HG03039 (cell line): ENCODE measurements at regions not wholly inside any gene's neighbourhood (a gene's known extent, or its start where the extent isn't known, plus 50 kb on each side); places are given as distances from the start of the nearest gene placed in this dataset.
"Not testable (repeated sequence)": the region's sequence is repeated elsewhere in the genome, so short reads cannot be mapped to it uniquely, and the experiment has no call there.

Experiments
- ATAC-seq: cut with Tn5 transposase; IDR thresholded peaks from one replicate; pipeline ENCODE4 v1.9.1; 2021; ENCODE audit warnings: mild to moderate bottlenecking, moderate library complexity; ENCODE audit not compliant: unreplicated experiment

GRCh38 chr4:114087596-114088230 is 108.3 kb upstream of the ARSJ start:
- ATAC-seq, result no peak

DNA sequence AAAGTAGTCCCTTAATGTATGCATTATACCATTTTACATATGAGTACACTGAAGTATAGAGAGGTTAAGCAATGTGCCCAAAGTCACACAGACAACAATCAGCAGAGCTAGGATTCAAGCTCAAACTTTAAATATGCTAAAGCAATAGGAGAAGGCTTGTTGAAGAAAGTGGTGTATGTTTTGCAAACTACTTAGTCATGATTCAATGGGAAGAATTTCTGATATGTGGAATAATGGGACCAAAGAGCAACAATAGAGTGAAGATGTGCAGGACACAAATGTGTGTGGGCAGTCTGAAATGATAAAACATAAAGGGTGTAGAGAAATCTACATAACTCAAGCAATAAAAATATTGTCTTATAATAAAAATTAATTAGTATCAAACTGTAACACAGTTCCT is 109.0 kb upstream of the ARSJ start:
- no peak for ATAC-seq

DNA sequence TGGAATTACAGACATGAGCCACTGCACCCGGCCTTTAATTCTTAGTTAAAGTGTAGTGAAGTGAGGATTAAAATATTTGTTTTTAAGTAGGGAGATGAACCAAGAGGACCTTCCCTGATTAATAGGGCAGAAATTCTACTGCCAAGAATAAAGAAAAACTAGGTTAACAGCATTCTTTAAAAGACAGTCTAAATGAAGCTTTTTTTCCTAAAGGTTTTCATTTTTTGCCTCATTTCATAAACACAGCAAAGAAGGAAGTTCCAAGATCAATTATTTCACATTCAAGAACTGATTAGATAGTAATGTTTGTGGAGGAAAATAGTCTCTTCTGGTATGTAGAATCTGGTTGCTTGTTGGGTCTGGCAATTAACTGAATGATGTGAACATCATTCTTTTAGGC is 112.1 kb upstream of the ARSJ start:
- ATAC-seq, result no peak

DNA sequence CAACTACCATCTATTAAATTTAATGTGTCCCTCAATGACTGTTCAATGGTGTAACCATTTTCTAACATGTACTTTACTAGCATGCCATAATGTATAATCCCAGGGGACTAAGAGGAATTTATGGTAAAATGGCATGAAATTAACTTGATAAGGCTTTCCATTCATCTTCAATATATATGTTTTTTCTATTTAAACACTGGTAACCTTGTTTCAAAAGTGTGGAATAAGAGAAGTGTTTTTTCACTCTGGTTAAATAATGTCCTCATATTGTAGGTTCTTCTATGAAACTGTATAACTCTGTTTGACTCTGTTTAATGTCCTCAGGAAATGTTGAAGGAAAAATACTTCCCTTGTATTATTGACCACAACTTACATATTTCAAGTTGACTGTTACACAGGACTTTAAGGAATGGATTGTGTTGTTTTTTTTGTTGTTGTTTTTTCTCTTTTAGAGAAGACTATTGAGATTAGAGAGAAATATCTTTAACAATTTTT is 113.8 kb upstream of the ARSJ start:
- no peak for ATAC-seq

GRCh38 chr4:114100288-114101031 is 121.0 kb upstream of the ARSJ start:
- ATAC-seq, result no peak

DNA sequence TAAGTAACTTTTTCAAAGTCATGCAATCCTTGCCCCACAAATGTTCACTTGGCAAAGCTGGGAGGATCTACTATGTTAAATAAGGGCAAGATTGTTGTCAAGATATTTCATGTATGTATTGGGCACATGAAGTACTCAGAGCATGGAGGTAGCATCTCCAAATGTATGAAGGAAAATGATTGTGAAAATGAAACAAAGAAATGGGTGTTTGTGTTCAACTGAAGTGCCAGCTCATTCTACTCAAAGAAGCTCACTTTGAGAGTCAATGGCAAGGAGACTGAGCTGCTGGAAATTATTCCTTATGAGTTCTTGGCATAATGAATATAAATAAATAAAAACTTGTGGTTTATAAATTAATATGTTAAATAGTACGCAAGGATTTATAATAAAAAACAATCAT is 124.5 kb upstream of the ARSJ start:
- ATAC-seq, result no peak

- no peak for ATAC-seq
These were observed 129.4 kb upstream of the ARSJ start for GRCh38 chr4:114108869-114109268.

DNA sequence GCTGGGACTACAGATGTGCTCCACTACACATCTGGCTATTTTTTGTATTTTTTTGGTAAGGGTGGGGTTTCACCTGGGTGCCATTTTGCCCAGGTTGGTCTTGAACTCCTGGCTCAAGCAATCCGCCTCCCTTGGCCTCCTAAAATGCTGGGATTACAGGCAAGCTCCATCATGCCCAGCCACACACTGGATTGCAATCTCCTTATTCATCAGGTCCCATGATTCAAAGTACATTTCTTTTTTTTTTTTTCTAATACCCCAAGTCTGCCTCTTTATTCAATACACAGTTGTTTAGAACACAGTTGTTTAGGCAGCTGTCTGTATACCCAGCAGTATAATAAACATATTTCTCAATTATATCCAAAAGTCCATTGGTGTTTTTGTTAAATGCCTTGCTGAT is 130.3 kb upstream of the ARSJ start:
- ATAC-seq, result no peak

DNA sequence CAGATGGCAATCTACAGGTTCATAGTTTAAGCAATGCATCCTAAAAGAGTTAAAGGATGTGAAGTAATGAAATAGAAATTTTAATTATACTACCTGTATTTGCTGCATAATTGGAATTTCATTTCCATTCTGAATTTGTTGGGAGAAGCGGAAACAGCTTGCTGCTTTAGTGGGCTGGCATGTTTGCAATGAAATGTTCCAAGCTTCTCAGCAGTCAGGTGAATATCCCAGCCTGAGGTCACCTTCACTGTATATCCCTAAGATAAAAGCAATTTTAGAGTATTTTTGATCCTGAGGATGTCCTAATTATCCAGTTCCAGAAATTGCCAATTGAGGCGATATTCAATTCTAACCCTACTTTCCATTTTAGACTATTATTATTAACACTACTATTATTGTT is 136.1 kb upstream of the ARSJ start:
- ATAC-seq, result no peak

- no peak for ATAC-seq
These were observed 137.4 kb upstream of the ARSJ start for GRCh38 chr4:114116861-114117260.

DNA sequence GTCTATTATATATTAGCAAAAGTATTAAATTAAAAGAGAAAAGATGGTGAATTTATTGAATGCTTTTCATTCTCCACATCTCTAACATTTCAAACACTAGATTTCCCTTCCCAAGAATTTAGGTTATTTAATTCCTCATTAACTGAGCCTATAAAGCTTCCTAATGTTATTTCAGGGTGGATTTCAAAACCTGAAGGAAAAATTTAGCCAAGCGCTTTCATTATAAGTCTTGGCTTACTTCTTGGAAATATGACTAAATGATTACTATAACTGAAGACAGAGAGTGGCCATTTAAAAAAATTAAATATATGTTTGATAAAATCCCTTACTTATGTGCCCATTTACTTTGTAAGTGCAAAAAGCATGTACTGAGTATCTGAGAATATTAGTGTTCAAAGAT is 141.8 kb upstream of the ARSJ start:
- ATAC-seq, result no peak

DNA sequence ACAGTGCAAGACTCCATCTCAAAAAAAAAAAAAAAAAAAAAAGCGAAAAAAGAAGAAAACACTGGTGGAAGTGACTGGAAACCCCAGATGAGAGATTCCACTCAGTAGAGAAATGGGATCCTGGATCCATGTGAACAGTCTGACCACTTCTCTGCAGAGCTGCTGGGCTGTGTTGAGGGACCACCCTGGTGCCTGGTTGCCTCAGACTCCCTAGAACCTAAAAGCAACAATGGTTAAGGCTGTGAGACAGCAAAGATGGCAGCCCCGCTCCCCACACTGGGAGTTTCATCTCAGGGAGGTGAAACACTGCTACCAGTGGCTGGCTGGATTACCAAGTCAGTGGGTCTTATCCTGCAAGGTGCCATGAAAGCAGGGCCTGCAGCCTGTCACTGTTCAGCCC is 152.8 kb upstream of the ARSJ start:
- no peak for ATAC-seq

DNA sequence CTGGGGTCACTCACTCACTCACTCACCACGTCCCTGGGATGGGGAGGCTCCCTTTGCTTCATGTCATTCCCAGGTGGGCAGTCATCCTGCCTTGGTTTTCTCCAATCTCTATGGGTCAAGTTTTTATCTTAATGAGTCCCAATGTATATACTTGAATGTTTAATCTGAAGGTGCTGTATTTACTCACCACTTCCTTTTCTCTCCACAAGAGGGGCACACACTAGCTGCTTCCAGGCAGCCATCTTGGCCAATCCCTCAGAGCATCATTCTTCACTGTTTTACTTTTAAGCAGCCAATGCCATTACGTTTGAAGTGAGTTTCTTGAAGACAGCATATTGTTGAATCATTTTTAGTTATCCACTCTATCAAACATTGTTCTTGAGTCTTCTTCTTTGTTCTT is 153.4 kb upstream of the ARSJ start:
- no peak for ATAC-seq

DNA sequence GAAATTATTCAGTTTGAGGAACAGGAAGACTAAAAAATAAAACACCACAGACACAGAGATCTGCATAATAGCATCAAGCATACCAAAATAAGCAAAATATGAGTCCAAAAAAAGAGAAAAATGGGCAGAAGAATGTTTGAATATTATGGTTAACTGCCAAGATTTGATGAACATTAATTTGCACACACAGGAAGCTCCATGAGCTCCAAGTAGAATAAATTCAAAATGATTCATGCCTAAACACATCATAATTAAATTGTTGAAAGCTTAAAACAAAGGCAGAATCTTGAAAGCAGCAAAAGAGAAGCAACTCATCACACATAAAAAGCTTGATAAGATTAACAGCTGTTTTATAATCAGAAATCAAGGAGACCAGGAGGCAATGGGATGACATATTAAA is 156.6 kb upstream of the ARSJ start:
- no peak for ATAC-seq

DNA sequence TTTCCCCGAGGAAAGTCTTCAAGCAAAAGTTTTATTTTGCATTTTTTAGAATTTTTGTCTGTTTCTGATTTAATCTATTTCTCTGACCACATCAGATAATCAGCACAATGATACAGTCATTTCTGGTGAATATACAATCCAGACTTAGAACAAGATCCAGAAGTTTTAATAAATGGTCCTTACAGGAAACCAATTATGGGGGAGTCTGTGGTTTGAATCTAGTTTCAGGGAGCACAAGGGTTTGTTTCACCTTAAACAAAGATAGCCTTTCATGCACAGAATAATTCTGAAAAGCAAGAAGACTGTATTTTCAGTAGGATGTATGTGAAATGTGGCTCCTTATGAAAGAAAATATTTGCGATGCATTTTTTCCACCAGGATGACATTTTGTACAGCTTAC is 158.5 kb upstream of the ARSJ start:
- no peak for ATAC-seq

DNA sequence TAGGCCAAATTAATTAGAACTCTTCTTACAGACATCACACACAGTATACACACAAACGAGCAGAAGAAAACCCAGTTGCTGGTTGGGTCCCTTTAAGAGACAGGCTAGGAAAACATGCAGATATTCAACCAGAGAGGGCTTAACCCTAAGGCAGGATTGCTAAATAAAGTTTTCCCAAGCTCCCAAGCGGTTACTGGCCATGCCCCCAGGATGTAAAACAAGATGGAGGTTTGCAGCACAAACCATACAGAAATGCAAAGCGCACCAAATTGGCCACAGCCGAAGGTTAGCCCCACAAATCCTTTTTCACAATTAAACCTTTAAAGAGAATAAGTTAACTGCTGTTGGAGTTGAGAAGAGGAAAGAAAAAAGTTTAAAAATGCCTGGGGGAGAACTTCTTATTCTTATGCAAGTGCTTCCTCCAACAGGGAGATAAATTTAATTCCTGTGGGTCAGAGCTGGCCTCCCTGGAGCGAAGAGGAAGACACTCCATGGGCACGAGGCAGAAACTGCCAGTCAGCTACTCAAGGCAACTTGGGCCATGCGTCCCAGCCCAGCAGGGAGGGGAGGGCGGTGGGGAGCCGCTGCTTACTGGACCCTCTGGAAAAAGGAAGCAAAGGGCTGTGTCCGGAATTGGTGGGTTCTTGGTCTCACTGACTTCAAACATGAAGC is 167.6 kb upstream of the ARSJ start:
- ATAC-seq, result no peak

GRCh38 chr4:114147619-114148208 is 168.3 kb upstream of the ARSJ start:
- not testable (repeated sequence) for ATAC-seq

DNA sequence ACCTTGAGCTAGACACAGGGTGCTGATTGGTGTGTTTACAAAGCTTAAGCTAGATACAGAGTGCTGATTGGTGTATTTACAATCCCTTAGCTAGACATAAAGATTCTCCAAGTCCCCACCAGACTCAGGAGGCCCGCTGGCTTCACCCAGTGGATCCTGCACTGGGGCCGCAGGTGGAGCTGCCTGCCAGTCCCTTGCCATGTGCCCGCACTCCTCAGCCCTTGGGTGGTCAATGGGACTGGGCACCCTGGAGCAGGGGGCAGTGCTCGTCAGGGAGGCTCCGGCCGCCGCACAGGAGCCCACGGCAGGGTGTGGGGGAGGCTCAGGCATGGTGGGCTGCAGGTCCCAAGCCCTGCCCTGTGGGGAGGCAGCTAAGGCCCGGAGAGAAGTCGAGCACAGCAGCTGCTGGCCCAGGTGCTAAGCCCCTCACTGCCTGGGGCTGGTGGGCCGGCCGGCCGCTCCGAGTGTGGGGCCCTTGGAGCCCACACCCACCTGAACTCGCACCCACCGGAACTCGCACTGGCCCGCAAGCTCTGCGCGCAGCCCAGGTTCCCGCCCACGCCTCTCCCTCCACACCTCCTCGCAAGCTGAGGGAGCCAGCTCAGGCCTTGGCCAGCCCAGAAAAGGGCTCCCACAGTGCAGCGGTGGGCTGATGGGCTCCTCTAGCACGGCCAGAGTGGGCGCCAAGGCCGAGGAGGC is 169.1 kb upstream of the ARSJ start:
- ATAC-seq, result not testable (repeated sequence)

DNA sequence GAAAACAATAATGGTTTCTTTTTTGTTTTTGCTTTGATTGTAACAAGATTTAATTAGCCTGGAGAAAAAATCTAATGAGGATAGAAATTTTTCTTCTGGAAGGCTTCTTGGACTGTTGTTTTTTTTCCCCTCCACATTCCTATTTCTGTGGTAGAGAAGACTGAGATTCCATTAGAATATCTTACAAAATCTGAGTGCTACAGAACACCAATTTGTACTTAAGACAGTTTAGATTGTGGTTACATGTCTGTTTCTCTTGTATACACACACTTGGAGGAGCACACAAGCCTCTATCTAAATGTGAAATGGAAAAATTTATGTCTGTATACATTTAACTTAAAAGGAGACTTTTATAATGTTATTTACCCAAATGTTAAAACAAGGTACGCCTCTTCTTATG is 176.9 kb upstream of the ARSJ start:
- no peak for ATAC-seq

- ATAC-seq, result no peak
These were observed 182.4 kb upstream of the ARSJ start for GRCh38 chr4:114161809-114162208.

- ATAC-seq, result no peak
These were observed 183.6 kb upstream of the ARSJ start for GRCh38 chr4:114163051-114163450.
